Neuron (in vitro differentiated cells): ENCODE measurements at regions not wholly inside any gene's neighbourhood (a gene's known extent, or its start where the extent isn't known, plus 50 kb on each side); places are given as distances from the start of the nearest gene placed in this dataset.

Source experiments
- H2AFZ ChIP-seq: one replicate; pipeline ENCODE4 v1.6.1; 2013; ENCODE audit warnings: low read depth, mild to moderate bottlenecking, inconsistent platforms, low read length, moderate library complexity
- H3K27me3 ChIP-seq: one replicate; pipeline ENCODE4 v1.6.1; 2013; ENCODE audit warnings: low read length; ENCODE audit not compliant: insufficient read depth
- H3K36me3 ChIP-seq: one replicate; pipeline ENCODE4 v1.6.1; 2013; ENCODE audit warnings: low read length; ENCODE audit not compliant: insufficient read depth
- H3K4me1 ChIP-seq: one replicate; pipeline ENCODE4 v1.6.1; 2013; ENCODE audit warnings: low read length; ENCODE audit not compliant: insufficient read depth
- H3K4me3 ChIP-seq: 2 replicates; pipeline ENCODE4 v1.5.1; 2013; ENCODE audit warnings: mild to moderate bottlenecking, low read length, moderate library complexity
- H3K9me3 ChIP-seq: one replicate; pipeline ENCODE4 v1.6.1; 2013; ENCODE audit warnings: low read length

DNA sequence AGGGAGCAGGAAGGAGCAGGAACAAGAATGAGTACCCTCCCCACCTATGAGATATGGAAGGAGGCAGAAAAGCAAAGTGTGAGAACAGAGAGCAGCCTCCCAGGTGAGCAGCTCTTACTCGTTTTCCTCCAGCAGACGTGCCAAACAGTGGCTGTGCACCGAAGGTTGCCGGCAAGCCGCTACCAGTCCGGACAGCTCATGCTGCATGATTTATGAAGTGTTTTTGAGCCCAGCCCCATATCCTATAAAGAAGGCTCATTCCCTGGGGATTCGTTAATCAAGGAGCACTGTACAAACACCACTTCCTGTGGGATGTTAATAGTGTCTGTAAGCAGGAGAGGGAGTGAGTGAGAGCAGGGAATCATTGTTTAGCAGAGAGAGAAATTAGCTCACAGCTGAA is 118.3 kb upstream of the FOXB1 start:
- peak overlapping the region; percentile 1 for H3K4me3 ChIP-seq
- no peaks in the 10 kb centered on the region for H3K36me3 ChIP-seq
- H3K9me3 ChIP-seq, result no peaks in the 10 kb centered on the region
- H2AFZ ChIP-seq, result peak overlapping the region; percentile 30
- H3K4me1 ChIP-seq, result peaks cover 5% of the 10 kb centered on the region
- no peaks in the 10 kb centered on the region for H3K27me3 ChIP-seq

DNA sequence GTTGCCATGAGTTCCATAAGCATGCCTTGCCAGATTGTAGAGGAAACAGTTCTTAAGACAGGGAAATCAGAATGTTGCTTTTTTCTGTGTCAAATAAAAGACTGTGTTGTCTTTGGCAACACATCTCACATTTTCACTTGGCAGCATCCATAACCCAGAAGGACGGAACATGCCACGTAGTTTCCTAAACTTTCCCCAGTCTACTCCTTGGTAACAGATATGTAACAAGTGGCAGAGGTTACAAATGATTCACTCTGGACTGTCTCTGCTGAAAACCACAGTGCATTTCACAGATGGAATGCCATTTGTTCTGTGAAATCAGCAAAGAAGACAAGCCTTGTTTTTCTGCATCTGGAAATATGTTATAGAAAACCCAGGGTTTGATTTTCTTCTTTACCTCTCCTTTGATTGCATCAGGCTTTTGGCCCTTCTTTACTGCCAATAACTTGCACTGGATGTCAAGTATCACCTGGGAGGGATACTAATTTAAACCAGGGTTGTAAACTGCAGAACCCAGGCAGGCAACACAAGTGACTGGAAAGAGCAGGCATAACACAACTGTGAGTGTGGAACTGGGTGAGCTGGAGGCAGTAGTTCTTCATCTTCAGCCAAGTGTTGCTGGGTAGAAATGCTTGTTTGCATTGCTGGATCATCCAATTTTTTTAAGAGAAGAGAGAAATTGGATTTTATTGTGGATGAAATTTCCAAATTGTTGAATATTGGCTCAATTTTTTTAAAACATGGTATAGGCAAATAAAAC is 124.4 kb upstream of the FOXB1 start:
- Histone ChIP-seq H3K9me3 (no peaks in the 10 kb centered on the region), H2AFZ (no peak overlapping the region), H3K4me1 (no peaks in the 10 kb centered on the region), H3K36me3 (no peaks in the 10 kb centered on the region), H3K4me3 (no peak overlapping the region), H3K27me3 (peaks cover 2% of the 10 kb centered on the region)

DNA sequence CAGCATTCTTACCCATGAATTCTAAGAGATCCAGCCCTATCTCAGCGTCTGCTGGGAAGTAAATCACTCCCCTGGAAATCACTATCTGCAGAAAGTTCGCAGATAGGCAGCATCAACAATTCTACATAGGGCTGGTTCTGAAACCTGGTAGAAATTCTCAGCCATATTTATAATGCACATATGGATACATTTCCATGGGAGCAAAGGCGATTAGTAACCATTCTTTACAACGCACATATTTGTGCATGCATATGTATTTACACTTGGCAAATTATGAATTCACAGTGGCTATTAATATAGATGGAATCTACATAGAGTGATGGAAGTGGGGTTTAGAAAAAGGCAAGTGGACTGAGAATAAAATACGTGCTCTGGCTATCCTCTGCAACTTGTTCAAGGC is 128.0 kb upstream of the FOXB1 start:
- Histone ChIP-seq H3K4me1 (no peaks in the 10 kb centered on the region), H3K36me3 (no peaks in the 10 kb centered on the region), H3K27me3 (peaks cover 2% of the 10 kb centered on the region), H2AFZ (no peak overlapping the region), H3K9me3 (no peaks in the 10 kb centered on the region), H3K4me3 (no peak overlapping the region)

DNA sequence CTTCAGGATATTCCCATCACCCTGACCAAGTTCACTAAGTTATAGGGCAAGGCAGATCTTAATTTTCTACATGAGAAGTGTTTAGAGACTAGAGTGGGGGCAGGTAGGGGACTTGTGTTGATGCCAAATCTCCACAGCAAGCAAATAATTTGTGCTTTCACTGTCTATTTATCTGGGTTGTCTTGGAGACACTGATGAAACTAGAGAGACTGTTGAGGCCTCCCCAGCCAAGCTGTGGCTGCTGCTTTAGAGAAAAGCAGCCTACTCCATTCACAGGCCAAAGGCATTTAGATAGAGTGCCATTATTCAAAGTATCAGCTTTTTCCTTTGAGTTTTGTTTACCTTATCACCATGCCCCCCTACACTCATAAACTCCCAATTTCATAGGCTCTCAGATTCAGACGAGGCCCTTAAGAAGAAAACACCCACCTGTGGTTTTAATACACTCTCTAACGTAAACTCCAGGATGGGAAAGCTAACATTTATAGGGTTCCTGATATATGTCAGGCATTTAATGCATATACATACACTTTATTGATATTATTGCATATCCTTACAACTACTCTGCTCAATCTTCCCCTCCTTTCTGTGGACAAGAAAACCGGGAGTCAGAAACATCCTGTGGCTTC is 130.4 kb upstream of the FOXB1 start:
- no peak overlapping the region for H2AFZ ChIP-seq
- H3K4me3 ChIP-seq, result no peak overlapping the region
- H3K36me3 ChIP-seq, result no peaks in the 10 kb centered on the region
- peaks cover 2% of the 10 kb centered on the region for H3K27me3 ChIP-seq
- H3K4me1 ChIP-seq, result no peaks in the 10 kb centered on the region
- H3K9me3 ChIP-seq, result no peaks in the 10 kb centered on the region

DNA sequence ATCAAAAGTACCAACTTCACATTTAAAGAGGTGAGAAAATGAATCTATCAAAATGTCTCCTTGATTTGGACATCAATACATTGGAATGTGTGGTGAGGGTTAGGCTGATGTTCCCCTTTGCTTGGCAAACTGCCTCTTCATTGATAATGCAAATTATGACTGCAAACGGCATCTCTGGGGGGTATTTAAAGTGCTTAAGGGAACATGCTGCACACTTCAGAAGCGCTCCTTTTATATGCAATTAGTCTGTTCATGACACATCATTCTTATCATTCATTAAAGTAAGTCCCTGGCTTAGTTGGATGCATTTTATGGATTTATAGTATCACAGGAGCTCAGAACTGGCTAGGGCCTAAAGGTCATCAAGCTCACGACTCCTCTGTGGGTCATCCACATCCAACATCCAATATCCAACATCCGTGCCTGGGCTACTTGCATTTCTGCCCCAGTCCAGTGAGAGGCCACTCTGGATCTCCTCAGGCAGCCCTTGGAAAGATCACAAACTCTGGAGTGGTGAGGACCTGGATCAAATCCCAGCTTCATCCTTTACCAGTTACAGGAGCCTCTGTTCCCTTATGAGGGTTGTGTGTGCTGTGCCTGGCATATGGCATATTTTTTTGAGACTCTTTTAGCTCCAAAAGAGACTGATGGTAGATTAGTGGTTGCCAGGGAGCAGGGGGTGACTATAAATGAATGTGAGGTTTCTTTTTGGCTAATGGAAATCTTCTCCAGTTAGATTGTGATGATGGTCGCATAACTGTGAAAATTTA is 136.8 kb upstream of the FOXB1 start:
- Histone ChIP-seq H3K36me3 (no peaks in the 10 kb centered on the region), H3K4me3 (no peak overlapping the region), H3K4me1 (no peaks in the 10 kb centered on the region), H3K9me3 (no peaks in the 10 kb centered on the region), H3K27me3 (no peaks in the 10 kb centered on the region), H2AFZ (no peak overlapping the region)

DNA sequence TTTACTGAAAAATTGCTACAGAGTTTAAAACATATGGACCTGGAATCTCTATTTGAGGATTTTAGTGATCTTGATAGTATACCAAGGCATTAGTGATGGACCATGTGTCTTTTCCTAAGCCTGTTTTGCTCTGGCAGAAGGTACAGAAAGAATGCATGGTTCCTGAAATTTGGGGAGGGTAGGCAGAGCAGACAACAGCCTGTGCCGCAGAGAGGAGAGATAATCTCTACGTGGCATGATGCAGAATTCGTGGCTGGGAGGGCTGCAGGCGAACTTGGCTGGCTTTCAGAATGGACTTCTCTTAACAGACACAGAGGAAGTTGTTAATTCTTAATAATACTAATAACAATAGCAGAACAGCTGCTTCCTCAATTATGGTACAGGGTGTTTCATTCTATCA is 137.5 kb upstream of the FOXB1 start:
- Histone ChIP-seq H3K36me3 (no peaks in the 10 kb centered on the region), H3K9me3 (no peaks in the 10 kb centered on the region), H2AFZ (no peak overlapping the region), H3K4me3 (no peak overlapping the region), H3K4me1 (no peaks in the 10 kb centered on the region), H3K27me3 (no peaks in the 10 kb centered on the region)

DNA sequence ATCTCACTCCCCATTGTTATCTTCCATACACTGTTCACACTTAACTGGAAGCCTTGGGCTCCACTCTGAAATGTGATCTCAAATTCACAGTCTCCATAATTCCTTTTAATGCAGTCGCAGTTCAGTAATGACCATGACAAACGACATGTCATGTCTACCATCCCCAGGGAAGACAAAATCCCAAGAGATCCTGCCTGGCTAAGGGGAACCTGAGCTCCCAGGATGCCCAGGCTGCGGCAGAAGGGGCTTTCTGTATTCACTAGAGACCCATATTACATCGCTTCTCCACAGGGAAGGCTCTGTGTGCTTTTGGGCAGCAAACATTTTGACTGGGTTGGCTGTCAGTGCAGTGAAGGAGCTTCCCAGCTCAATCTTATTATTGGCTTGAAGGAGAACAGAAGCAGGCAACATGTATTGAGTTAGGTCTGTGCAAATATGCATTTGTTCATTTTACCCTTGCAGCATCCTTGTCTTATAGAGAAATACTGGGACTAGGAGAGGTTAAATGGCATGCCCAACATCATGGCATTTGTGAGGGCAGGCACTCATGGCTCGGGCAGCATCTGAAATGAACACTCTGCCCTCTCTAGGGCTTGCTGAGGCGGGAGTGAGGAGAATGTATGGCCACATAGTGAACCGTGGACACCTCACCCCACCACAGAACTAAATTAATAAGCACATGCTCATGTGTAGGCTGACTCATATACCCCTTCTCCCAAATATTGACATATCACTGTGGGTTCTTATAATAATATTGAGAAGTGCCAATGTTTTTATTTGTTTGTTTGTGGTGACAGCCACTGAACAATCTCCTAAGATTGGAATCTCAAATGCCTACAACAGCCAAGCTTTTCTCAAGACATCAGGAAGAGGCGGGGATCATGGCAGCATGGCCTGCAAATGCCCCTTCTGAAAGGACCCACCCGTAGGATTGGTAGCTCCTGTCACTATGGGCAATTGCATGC is 141.6 kb upstream of the FOXB1 start:
- no peak overlapping the region for H2AFZ ChIP-seq
- no peaks in the 10 kb centered on the region for H3K4me1 ChIP-seq
- H3K9me3 ChIP-seq, result no peaks in the 10 kb centered on the region
- H3K4me3 ChIP-seq, result no peak overlapping the region
- no peaks in the 10 kb centered on the region for H3K27me3 ChIP-seq
- no peaks in the 10 kb centered on the region for H3K36me3 ChIP-seq

DNA sequence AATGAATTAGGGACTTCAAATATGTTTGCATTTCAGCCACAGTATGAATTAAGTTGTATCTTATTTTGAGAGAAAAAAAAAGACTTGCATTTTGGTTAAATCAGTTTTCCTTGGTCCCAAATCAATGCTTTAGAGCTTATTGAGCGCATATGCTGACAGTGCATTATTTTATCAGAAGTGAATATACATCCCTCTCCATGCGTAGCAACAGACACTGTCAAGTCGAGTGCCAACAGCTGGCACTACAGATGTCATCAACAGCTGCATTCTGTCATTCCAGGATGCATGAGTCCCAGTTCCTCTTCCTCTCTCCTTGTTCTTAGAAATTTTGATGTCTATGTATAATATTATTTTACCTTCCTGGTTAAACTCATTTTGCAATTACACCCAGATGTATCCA is 156.1 kb upstream of the FOXB1 start:
- Histone ChIP-seq H3K27me3 (peaks cover 6% of the 10 kb centered on the region), H3K9me3 (no peaks in the 10 kb centered on the region), H2AFZ (no peak overlapping the region), H3K36me3 (no peaks in the 10 kb centered on the region), H3K4me1 (no peaks in the 10 kb centered on the region), H3K4me3 (no peak overlapping the region)

DNA sequence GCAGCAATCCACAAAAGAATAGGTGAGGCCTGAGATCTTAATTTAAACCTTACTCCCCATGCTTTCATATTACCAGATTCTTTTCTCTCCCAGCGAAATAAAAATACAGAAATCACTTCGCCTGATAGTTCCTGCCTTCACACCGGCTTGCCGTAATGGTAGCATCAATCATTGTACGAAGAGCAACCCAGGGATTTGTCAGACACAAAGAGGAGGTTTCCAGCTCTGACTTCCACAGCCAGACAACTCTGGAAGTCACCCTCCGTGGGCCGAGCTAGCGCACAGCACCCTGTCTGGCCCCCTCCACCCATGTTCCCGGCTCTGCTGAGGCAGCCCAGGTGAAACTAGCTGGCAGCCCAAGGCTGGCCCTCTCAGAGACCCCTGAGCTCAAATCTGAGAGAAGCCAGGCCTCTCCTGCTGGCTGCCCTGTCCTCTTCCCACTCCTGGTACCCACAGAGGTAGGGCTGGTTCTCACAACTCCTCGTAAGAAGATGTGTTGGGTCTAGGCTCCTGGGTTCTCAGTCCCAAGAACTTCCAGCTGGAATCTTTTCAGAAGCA is 156.9 kb upstream of the BNIP2 start:
- Histone ChIP-seq H3K9me3 (no peaks in the 10 kb centered on the region), H2AFZ (no peak overlapping the region), H3K4me3 (no peak overlapping the region), H3K4me1 (no peaks in the 10 kb centered on the region), H3K27me3 (peaks cover 6% of the 10 kb centered on the region), H3K36me3 (no peaks in the 10 kb centered on the region)

DNA sequence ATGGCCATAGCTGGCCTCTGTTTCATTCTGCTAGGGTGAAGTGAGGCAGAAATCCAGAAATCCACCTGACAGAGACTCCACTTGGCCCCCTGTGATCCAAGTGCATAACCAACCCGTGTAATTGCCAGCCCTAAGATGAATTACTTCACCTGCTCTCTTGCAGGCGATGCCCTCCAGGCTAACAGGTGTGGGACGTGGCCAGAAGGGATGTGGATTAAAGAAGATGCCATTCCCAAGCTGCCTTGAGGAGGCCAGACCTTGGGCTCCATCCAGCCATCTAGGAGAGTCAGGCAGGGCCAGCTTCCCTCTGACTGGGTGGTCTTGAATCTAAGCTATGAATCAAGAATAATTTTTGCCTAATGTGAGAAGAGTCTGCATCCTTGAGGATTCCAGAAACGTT is 154.5 kb upstream of the BNIP2 start:
- Histone ChIP-seq H3K4me1 (no peaks in the 10 kb centered on the region), H3K4me3 (no peak overlapping the region), H3K36me3 (no peaks in the 10 kb centered on the region), H3K27me3 (no peaks in the 10 kb centered on the region), H2AFZ (no peak overlapping the region), H3K9me3 (no peaks in the 10 kb centered on the region)

DNA sequence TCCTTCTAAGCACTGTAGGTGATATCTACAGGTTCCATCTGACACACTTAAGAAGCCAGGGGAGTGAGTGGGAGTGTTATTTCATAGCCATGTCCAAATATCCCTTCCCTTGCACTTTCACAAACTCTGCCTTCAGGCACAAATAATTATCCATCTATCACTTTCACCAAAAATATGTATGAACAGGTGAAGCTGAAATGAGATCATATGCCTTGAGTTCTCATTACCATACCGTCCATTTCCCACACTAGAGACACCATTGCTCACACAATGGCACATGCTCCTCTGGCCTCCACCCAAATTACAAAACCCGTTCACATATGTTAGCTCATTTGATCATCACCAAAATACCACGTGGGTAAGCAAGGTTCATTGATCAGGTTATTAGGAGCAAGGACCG is 151.9 kb upstream of the BNIP2 start:
- no peaks in the 10 kb centered on the region for H3K27me3 ChIP-seq
- H3K4me1 ChIP-seq, result peaks cover 6% of the 10 kb centered on the region
- no peak overlapping the region for H2AFZ ChIP-seq
- H3K9me3 ChIP-seq, result no peaks in the 10 kb centered on the region
- H3K36me3 ChIP-seq, result no peaks in the 10 kb centered on the region
- no peak overlapping the region for H3K4me3 ChIP-seq

DNA sequence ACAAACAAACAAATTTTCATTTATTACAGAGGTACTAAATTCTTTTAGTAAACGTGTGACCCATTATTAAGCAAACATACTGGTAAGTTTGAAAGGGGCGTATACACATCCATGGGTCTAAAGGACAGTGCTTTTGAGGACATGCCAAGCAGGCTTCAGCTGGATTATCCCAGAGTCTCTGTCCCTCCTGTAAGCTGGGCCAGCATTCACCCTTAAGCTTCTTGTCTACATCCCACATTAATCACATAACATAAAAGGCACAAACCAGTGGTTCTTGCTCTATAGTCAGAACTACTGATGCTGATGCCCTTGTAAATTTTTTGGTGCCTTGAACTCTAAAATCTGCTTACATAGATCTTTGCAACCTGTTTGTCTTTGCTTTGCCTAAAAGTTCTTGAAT is 150.8 kb upstream of the BNIP2 start:
- no peaks in the 10 kb centered on the region for H3K27me3 ChIP-seq
- H3K4me1 ChIP-seq, result peaks cover 6% of the 10 kb centered on the region
- no peak overlapping the region for H2AFZ ChIP-seq
- H3K36me3 ChIP-seq, result no peaks in the 10 kb centered on the region
- H3K9me3 ChIP-seq, result no peaks in the 10 kb centered on the region
- H3K4me3 ChIP-seq, result no peak overlapping the region
